SK-N-SH (cell line): ENCODE measurements at regions not wholly inside any gene's neighbourhood (a gene's known extent, or its start where the extent isn't known, plus 50 kb on each side); places are given as distances from the start of the nearest gene placed in this dataset.

ENCODE experiments used
- CTCF ChIA-PET: fragments of 300-600, 350-600 bp; formaldehyde crosslinking; extraction: SDS; loops from one replicate; lab custom pipeline; 2021; lab: Yijun Ruan, JAX
- POLR2A ChIA-PET: fragments of 350-600 bp; sonication (Branson Sonifier 250); formaldehyde crosslinking; extraction: SDS; loops from one replicate; lab custom pipeline; 2020; ENCODE audit warnings: antibody characterized with exemption, inconsistent platforms; lab: Yijun Ruan, JAX
- DNase-seq: peaks from one replicate; pipeline ENCODE4 v3.0.0; 2012
- H2AFZ ChIP-seq: fragments of 200-600 bp; sonication (generic); 2 replicates; pipeline ENCODE4 v1.8.1; 2016; ENCODE audit warnings: antibody characterized with exemption, mild to moderate bottlenecking, low read depth
- H3F3A ChIP-seq: fragments of 200-600 bp; sonication (generic); replicated peaks from 2 replicates; pipeline ENCODE3; 2016; ENCODE audit warnings: antibody characterized with exemption, mild to moderate bottlenecking; ENCODE audit not compliant: insufficient read depth
- H3K27ac ChIP-seq, 2 experiments: fragments of 200-500 bp in 1 of 2; fragments of 200-600 bp in 1 of 2; sonication (Bioruptor generic) in 1 of 2; sonication (generic), shearing (Covaris generic) in 1 of 2; 2 replicates each; pipeline versions ENCODE4 v1.5.1 to v1.6.1; 2014 to 2016; ENCODE audit warnings: low read depth in 2 of 2, inconsistent platforms in 1 of 2, low read length in 1 of 2, mild to moderate bottlenecking in 1 of 2, mixed read lengths in 1 of 2
- H3K27me3 ChIP-seq: fragments of 200-600 bp; sonication (generic), shearing (Covaris generic); 2 replicates; pipeline ENCODE4 v1.6.1; 2016; ENCODE audit warnings: mixed run types; ENCODE audit not compliant: insufficient read depth
- H3K36me3 ChIP-seq, 2 experiments: fragments of 200-500 bp in 1 of 2; fragments of 200-600 bp in 1 of 2; sonication (Bioruptor generic) in 1 of 2; sonication (generic) in 1 of 2; replicated peaks in 1 of 2; 2 replicates each; pipeline versions ENCODE3 to v1.5.1; 2014 to 2016; ENCODE audit warnings: low read length in 1 of 2, mild to moderate bottlenecking in 1 of 2; ENCODE audit not compliant: insufficient read depth in 2 of 2, control insufficient read depth in 1 of 2
- H3K4me1 ChIP-seq, 2 experiments: fragments of 200-500 bp in 1 of 2; fragments of 200-600 bp in 1 of 2; sonication (Bioruptor generic) in 1 of 2; sonication (generic), shearing (Covaris generic) in 1 of 2; 2 replicates each; pipeline versions ENCODE4 v1.5.1 to v1.6.1; 2014 to 2016; ENCODE audit warnings: low read depth in 1 of 2, low read length in 1 of 2, mixed run types in 1 of 2; ENCODE audit not compliant: insufficient read depth in 2 of 2, control insufficient read depth in 1 of 2
- H3K4me2 ChIP-seq: fragments of 200-600 bp; sonication (generic), shearing (Covaris generic); 2 replicates; pipeline ENCODE4 v1.6.1; 2017; ENCODE audit warnings: mixed run types
- H3K4me3 ChIP-seq, 2 experiments: fragments of 200-500 bp in 1 of 2; fragments of 200-600 bp in 1 of 2; sonication (Bioruptor generic) in 1 of 2; sonication (generic), shearing (Covaris generic) in 1 of 2; 2 replicates each; pipeline versions ENCODE4 v1.5.1 to v1.8.1; 2014 to 2016; ENCODE audit warnings: low read depth in 2 of 2, inconsistent platforms in 1 of 2, low read length in 1 of 2, mild to moderate bottlenecking in 1 of 2, mixed read lengths in 1 of 2, moderate library complexity in 1 of 2
- H3K79me2 ChIP-seq: fragments of 200-600 bp; sonication (generic); 2 replicates; pipeline ENCODE4 v1.8.1; 2017; ENCODE audit warnings: mild to moderate bottlenecking; ENCODE audit not compliant: insufficient read depth
- H3K9ac ChIP-seq: fragments of 200-600 bp; sonication (generic); 2 replicates; pipeline ENCODE4 v1.6.1; 2017; ENCODE audit warnings: mixed run types
- H3K9me2 ChIP-seq: fragments of 200-600 bp; sonication (generic); 2 replicates; pipeline ENCODE4 v1.6.1; 2017; ENCODE audit warnings: mixed run types
- H3K9me3 ChIP-seq: fragments of 200-600 bp; sonication (generic); 2 replicates; pipeline ENCODE4 v1.6.1; 2017; ENCODE audit warnings: mixed run types, mild to moderate bottlenecking, moderate library complexity
- H4K20me1 ChIP-seq: fragments of 200-600 bp; sonication (generic); 2 replicates; pipeline ENCODE4 v1.6.1; 2017; ENCODE audit warnings: mild to moderate bottlenecking, mixed run types; ENCODE audit not compliant: insufficient read depth
- ELF1 ChIP-seq: IDR thresholded peaks from 2 replicates; pipeline ENCODE4 v1.4.0; 2012
- EZH2phosphoT487 ChIP-seq: fragments of 200-600 bp; sonication (generic); IDR thresholded peaks from 2 replicates; pipeline ENCODE4 v1.6.1; 2017; ENCODE audit warnings: low read depth, mixed run types, mild to moderate bottlenecking, antibody characterized with exemption, moderate library complexity, borderline replicate concordance
- FOXM1 ChIP-seq: IDR thresholded peaks from 2 replicates; pipeline ENCODE4 v1.4.0; 2012; ENCODE audit warnings: low read depth, mild to moderate bottlenecking
- RAD21 ChIP-seq: IDR thresholded peaks from 2 replicates; pipeline ENCODE4 v1.6.1; 2012; ENCODE audit warnings: mild to moderate bottlenecking, low read length
- REST ChIP-seq: IDR thresholded peaks from 2 replicates; pipeline ENCODE4 v1.6.1; 2012; ENCODE audit warnings: mild to moderate bottlenecking, low read depth, low read length, moderate library complexity
- SIN3A ChIP-seq: IDR thresholded peaks from 2 replicates; pipeline ENCODE4 v1.6.1; 2012; ENCODE audit warnings: low read depth, mild to moderate bottlenecking, low read length, moderate library complexity, borderline replicate concordance
- TCF12 ChIP-seq: IDR thresholded peaks from 2 replicates; pipeline ENCODE4 v1.4.0; 2012
- TEAD4 ChIP-seq: IDR thresholded peaks from 2 replicates; pipeline ENCODE4 v1.4.0; 2012; ENCODE audit warnings: mild to moderate bottlenecking, borderline replicate concordance; ENCODE audit not compliant: insufficient read depth
- USF1 ChIP-seq: IDR thresholded peaks from 2 replicates; pipeline ENCODE4 v1.4.0; 2012; ENCODE audit warnings: low read depth, borderline replicate concordance
- YY1 ChIP-seq: IDR thresholded peaks from 2 replicates; pipeline ENCODE4 v1.4.0; 2012; ENCODE audit warnings: low read depth, mild to moderate bottlenecking
- ZBTB33 ChIP-seq: IDR thresholded peaks from 2 replicates; pipeline ENCODE4 v1.4.0; 2012; ENCODE audit warnings: low read depth, borderline replicate concordance
- WGBS: methylation state at CpG from one replicate; pipeline ENCODE4 v1.1.6; 2017; ENCODE audit warnings: low lambda C conversion rate; 5-methylcytosine and 5-hydroxymethylcytosine counted together
- TF ChIP-seq, protein P1 (sequence below): fragments of 150-350 bp; IDR thresholded peaks from 2 replicates; pipeline ENCODE4 v1.6.1; 2016; ENCODE audit warnings: mild to moderate bottlenecking, low read depth, low read length
- TF ChIP-seq, protein P2 (sequence below): fragments of 150-350 bp; IDR thresholded peaks from 2 replicates; pipeline ENCODE4 v1.6.1; 2017; ENCODE audit warnings: antibody characterized with exemption, low read length, low read depth, borderline replicate concordance

- CTCF ChIA-PET = interaction anchor here (0.9 to 4.8 kb wide), 15 partner anchors 8 to 188 kb away, joined by 3 to 55 read pairs (median 9); no protein-coding TSS in a partner anchor
- WGBS = 62% methylated on average over 3 of the region's 3 CpGs
Measured at GRCh38 chr1:25036117-25036546, 106.1 kb upstream of the RUNX3 start.

GRCh38 chr1:25035523-25036116 lies 105.5 kb upstream of the RUNX3 start:
- no peak for DNase-seq
- Histone ChIP-seq H3K4me1 (no peaks in the 10 kb centered on the region), H3K9me3 (no peaks in the 10 kb centered on the region), H3K4me2 (no peak overlapping the region), H3K36me3 (no peaks in the 10 kb centered on the region), H3K9ac (no peak overlapping the region), H3K27ac (no peak overlapping the region), H2AFZ (no peak overlapping the region), H3K27me3 (peaks cover 14% of the 10 kb centered on the region; the same call in 1 of the 2 replicates), H3K9me2 (no peaks in the 10 kb centered on the region), H3F3A (no peaks in the 10 kb centered on the region), H4K20me1 (no peaks in the 10 kb centered on the region), H3K4me3 (no peak overlapping the region), H3K79me2 (no peaks in the 10 kb centered on the region)
- CTCF ChIA-PET = interaction anchor here (2.8 to 4.8 kb wide), 4 partner anchors 7 to 103 kb away, joined by 14 to 55 read pairs (median 26); no protein-coding TSS in a partner anchor
- POLR2A ChIA-PET = no interaction called here
- WGBS = 86% methylated on average over 1 of the region's 1 CpG
- no peak for TF ChIP-seq ZBTB33
- no peak for TF ChIP-seq REST
- TF ChIP-seq FOXM1 = no peak
- TF ChIP-seq YY1 = no peak
- TF ChIP-seq RAD21 = no peak
- TF ChIP-seq ELF1 = no peak
- no peak for TF ChIP-seq TCF12
- TF ChIP-seq SIN3A = no peak
- TF ChIP-seq EZH2phosphoT487 = no peak
- TF ChIP-seq, protein P1, sequence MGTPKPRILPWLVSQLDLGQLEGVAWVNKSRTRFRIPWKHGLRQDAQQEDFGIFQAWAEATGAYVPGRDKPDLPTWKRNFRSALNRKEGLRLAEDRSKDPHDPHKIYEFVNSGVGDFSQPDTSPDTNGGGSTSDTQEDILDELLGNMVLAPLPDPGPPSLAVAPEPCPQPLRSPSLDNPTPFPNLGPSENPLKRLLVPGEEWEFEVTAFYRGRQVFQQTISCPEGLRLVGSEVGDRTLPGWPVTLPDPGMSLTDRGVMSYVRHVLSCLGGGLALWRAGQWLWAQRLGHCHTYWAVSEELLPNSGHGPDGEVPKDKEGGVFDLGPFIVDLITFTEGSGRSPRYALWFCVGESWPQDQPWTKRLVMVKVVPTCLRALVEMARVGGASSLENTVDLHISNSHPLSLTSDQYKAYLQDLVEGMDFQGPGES = no peak

More at GRCh38 chr1:25036117-25036546, 106.1 kb upstream of the RUNX3 start:
- H3K79me2 ChIP-seq = no peaks in the 10 kb centered on the region
- no peaks in the 10 kb centered on the region for H3K9me2 ChIP-seq
- H2AFZ ChIP-seq = no peak overlapping the region
- TF ChIP-seq, protein P1 = no peak
- TF ChIP-seq, protein P2, sequence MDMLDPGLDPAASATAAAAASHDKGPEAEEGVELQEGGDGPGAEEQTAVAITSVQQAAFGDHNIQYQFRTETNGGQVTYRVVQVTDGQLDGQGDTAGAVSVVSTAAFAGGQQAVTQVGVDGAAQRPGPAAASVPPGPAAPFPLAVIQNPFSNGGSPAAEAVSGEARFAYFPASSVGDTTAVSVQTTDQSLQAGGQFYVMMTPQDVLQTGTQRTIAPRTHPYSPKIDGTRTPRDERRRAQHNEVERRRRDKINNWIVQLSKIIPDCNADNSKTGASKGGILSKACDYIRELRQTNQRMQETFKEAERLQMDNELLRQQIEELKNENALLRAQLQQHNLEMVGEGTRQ = no peak
- no peak for TF ChIP-seq USF1
- no peak for TF ChIP-seq TEAD4
- no peak overlapping the region for H3K9ac ChIP-seq
- POLR2A ChIA-PET = no interaction called here
- H3K36me3 ChIP-seq = no peaks in the 10 kb centered on the region
- H3K27ac ChIP-seq = no peak overlapping the region
- no peaks in the 10 kb centered on the region for H4K20me1 ChIP-seq
- DNase-seq = no peak
- H3K4me3 ChIP-seq = no peak overlapping the region
- H3F3A ChIP-seq = no peaks in the 10 kb centered on the region
- H3K4me2 ChIP-seq = no peak overlapping the region
- no peaks in the 10 kb centered on the region for H3K9me3 ChIP-seq
- peaks cover 19% of the 10 kb centered on the region; the same call in 1 of the 2 replicates for H3K27me3 ChIP-seq
- no peaks in the 10 kb centered on the region for H3K4me1 ChIP-seq
